HepG2 (cell line): ENCODE measurements at regions not wholly inside any gene's neighbourhood (a gene's known extent, or its start where the extent isn't known, plus 50 kb on each side); places are given as distances from the start of the nearest gene placed in this dataset.
A peak's percentile ranks its signal among the peaks of the same experiment; 100 is the strongest.

Source experiments
- ATF4 ChIP-seq, 2 experiments: fragments of 450-650 bp in 1 of 2; sonication (generic) in 1 of 2; formaldehyde crosslinking; IDR thresholded peaks; 2 replicates each; pipeline versions ENCODE4 v1.5.0 to v1.8.0; 2020 to 2022; ENCODE audit warnings: mild to moderate bottlenecking in 1 of 2, missing genetic modification reagents in 1 of 2
- CEBPG ChIP-seq: IDR thresholded peaks from 2 replicates; pipeline ENCODE4 v1.6.1; 2016
- HIC2 ChIP-seq: sonication (generic); formaldehyde crosslinking; IDR thresholded peaks from 2 replicates; pipeline ENCODE4 v1.9.0; 2022; ENCODE audit warnings: low read depth, missing genetic modification reagents
- HOXA3 ChIP-seq: sonication (generic); formaldehyde crosslinking; IDR thresholded peaks from 2 replicates; pipeline ENCODE4 v1.5.0; 2020; ENCODE audit warnings: missing genetic modification reagents
- MAFF ChIP-seq: IDR thresholded peaks from 2 replicates; pipeline ENCODE4 v1.6.1; 2011; ENCODE audit warnings: low read depth, low read length, improper control_type of control experiment
- MED1 ChIP-seq: sonication (generic); formaldehyde crosslinking; IDR thresholded peaks from 2 replicates; pipeline ENCODE4 v1.4.0; 2020; ENCODE audit warnings: missing genetic modification reagents
- PATZ1 ChIP-seq: sonication (generic); formaldehyde crosslinking; IDR thresholded peaks from 2 replicates; pipeline ENCODE4 v1.4.0; 2020; ENCODE audit warnings: missing genetic modification reagents
- RARA ChIP-seq: IDR thresholded peaks from 2 replicates; pipeline ENCODE4 v1.6.1; 2016; ENCODE audit warnings: missing genetic modification reagents, missing compliant biosample characterization
- SALL1 ChIP-seq: sonication (generic); formaldehyde crosslinking; IDR thresholded peaks from 2 replicates; pipeline ENCODE4 v1.8.0; 2022; ENCODE audit warnings: mild to moderate bottlenecking, missing genetic modification reagents
- TFAP4 ChIP-seq: sonication (generic); IDR thresholded peaks from 2 replicates; pipeline ENCODE4 v1.6.1; 2016; ENCODE audit warnings: low read depth, borderline replicate concordance
- ZMYM2 ChIP-seq: sonication (generic); formaldehyde crosslinking; IDR thresholded peaks from 2 replicates; pipeline ENCODE4 v1.8.0; 2022; ENCODE audit warnings: mild to moderate bottlenecking, missing genetic modification reagents
- ZMYM3 ChIP-seq: sonication (generic); formaldehyde crosslinking; IDR thresholded peaks from 2 replicates; pipeline ENCODE4 v1.5.1; 2020; ENCODE audit warnings: mild to moderate bottlenecking, missing genetic modification reagents
- ZNF138 ChIP-seq: sonication (generic); formaldehyde crosslinking; IDR thresholded peaks from 2 replicates; pipeline ENCODE4 v1.5.0; 2020; ENCODE audit warnings: mild to moderate bottlenecking, low read depth, missing genetic modification reagents
- ZNF143 ChIP-seq: sonication (generic); formaldehyde crosslinking; IDR thresholded peaks from 2 replicates; pipeline ENCODE4 v1.4.0; 2020; ENCODE audit warnings: missing genetic modification reagents
- ZNF646 ChIP-seq: sonication (generic); formaldehyde crosslinking; IDR thresholded peaks from 2 replicates; pipeline ENCODE4 v1.9.0; 2021; ENCODE audit warnings: mild to moderate bottlenecking, missing genetic modification reagents
- ZNF776 ChIP-seq: sonication (generic); formaldehyde crosslinking; IDR thresholded peaks from 2 replicates; pipeline ENCODE4 v1.4.0; 2020; ENCODE audit warnings: mild to moderate bottlenecking, missing genetic modification reagents
- ZUFSP ChIP-seq: sonication (generic); formaldehyde crosslinking; IDR thresholded peaks from 2 replicates; pipeline ENCODE4 v1.9.0; 2021; ENCODE audit warnings: missing genetic modification reagents, mild to moderate bottlenecking, borderline replicate concordance

- TF ChIP-seq HIC2 (CRISPR knock-in tag), result peak; percentile 74
- TF ChIP-seq ZUFSP (CRISPR knock-in tag), result no peak
- peak in 1 of 2 experiments; percentile 68; a peak in 2 of 4 replicates for TF ChIP-seq ATF4 (CRISPR knock-in tag; IDR thresholded peaks at IDR 0.05)
- peak; percentile 31; the same call in 1 of the 2 replicates for TF ChIP-seq TFAP4
- TF ChIP-seq RARA (CRISPR knock-in tag), result peak; percentile 71
- 0 out of 2 replicates have a peak, but pooled peaks have one; percentile 32 for TF ChIP-seq ZMYM2 (CRISPR knock-in tag)
- TF ChIP-seq PATZ1 (CRISPR knock-in tag), result peak; percentile 51
- peak; percentile 37; the same call in 1 of the 2 replicates for TF ChIP-seq MED1
- peak; percentile 87 for TF ChIP-seq CEBPG (CRISPR knock-in tag)
- TF ChIP-seq ZNF143, result no peak
- TF ChIP-seq ZNF646 (CRISPR knock-in tag), result peak; percentile 45; the same call in 1 of the 2 replicates
- no peak for TF ChIP-seq ZNF138
- TF ChIP-seq ZMYM3 (CRISPR knock-in tag), result no peak
- TF ChIP-seq SALL1 (CRISPR knock-in tag), result peak; percentile 78
- no peak for TF ChIP-seq ZNF776
- no peak for TF ChIP-seq MAFF
- peak; percentile 33; the same call in 1 of the 2 replicates for TF ChIP-seq HOXA3 (CRISPR knock-in tag)
Observed at GRCh38 chrX:53882331-53882730, 161.9 kb downstream of the PHF8 start (continued).
